ENCODE measurements at regions not wholly inside any gene's neighbourhood (a gene's known extent, or its start where the extent isn't known, plus 50 kb on each side); places are given as distances from the start of the nearest gene placed in this dataset.
"Not testable (repeated sequence)": the region's sequence is repeated elsewhere in the genome, so short reads cannot be mapped to it uniquely, and the experiment has no call there.

GRCh38 chr2:175684466-175684865, 317.6 kb downstream of the LNPK start:
- Histone ChIP-seq H3K36me3 (ENCODE audit: low read depth) (no peaks in the 10 kb centered on the region), H3K4me1 (ENCODE audit: low read depth) (no peaks in the 10 kb centered on the region), H3K4me3 (no peak overlapping the region), H3K9me3 (no peaks in the 10 kb centered on the region)
- TF ChIP-seq, protein P1, sequence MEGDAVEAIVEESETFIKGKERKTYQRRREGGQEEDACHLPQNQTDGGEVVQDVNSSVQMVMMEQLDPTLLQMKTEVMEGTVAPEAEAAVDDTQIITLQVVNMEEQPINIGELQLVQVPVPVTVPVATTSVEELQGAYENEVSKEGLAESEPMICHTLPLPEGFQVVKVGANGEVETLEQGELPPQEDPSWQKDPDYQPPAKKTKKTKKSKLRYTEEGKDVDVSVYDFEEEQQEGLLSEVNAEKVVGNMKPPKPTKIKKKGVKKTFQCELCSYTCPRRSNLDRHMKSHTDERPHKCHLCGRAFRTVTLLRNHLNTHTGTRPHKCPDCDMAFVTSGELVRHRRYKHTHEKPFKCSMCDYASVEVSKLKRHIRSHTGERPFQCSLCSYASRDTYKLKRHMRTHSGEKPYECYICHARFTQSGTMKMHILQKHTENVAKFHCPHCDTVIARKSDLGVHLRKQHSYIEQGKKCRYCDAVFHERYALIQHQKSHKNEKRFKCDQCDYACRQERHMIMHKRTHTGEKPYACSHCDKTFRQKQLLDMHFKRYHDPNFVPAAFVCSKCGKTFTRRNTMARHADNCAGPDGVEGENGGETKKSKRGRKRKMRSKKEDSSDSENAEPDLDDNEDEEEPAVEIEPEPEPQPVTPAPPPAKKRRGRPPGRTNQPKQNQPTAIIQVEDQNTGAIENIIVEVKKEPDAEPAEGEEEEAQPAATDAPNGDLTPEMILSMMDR (IDR thresholded peaks at IDR 0.05) = no peak
- intact Hi-C loops (cut with DNase I, micrococcal nuclease) = loop anchor here in 1 of 2 donors (10.0 kb wide), 1 partner anchor 320 kb away; no protein-coding TSS in a partner anchor
- no peak for DNase-seq
- no peak for ATAC-seq

DNA sequence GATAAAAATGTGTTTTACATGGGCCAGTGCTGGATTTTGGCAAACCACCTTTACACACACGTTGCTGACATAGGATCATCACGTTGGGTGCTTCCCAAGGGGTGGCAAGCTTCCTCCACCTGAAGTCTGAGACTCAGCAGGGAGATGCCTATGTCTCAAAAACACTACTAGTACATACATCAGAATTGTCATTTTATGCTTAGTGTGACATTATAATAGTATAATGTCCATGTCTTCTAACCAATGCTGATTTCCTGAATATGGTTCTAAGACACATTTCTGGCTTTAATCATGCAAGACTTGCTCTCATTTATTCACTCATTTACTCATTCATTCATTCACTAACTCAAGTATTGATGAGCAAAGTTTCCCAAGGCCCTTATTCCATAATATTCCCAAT, 322.3 kb downstream of the LNPK start:
- DNase-seq (no peak), ATAC-seq (no peak)
- no peaks in the 10 kb centered on the region for H3K9me3 ChIP-seq
- H3K4me1 ChIP-seq (ENCODE audit: low read depth) = no peaks in the 10 kb centered on the region
- H3K36me3 ChIP-seq (ENCODE audit: low read depth) = no peaks in the 10 kb centered on the region
- H3K4me3 ChIP-seq = no peak overlapping the region
- intact Hi-C loops (cut with DNase I, micrococcal nuclease) = loop anchor here in 1 of 2 donors (10.0 kb wide), 1 partner anchor 315 kb away; no protein-coding TSS in a partner anchor
- TF ChIP-seq, protein P1 (IDR thresholded peaks at IDR 0.05) = no peak

GRCh38 chr2:175679231-175679630, 322.8 kb downstream of the LNPK start:
- TF ChIP-seq, protein P1 (IDR thresholded peaks at IDR 0.05) = no peak
- DNase-seq (no peak), ATAC-seq (no peak)
- Histone ChIP-seq H3K4me1 (ENCODE audit: low read depth) (no peaks in the 10 kb centered on the region), H3K9me3 (no peaks in the 10 kb centered on the region), H3K36me3 (ENCODE audit: low read depth) (no peaks in the 10 kb centered on the region), H3K4me3 (no peak overlapping the region)
- intact Hi-C loops (cut with DNase I, micrococcal nuclease) = no loop called here

GRCh38 chr2:175677880-175678279, 324.2 kb downstream of the LNPK start:
- DNase-seq = no peak
- TF ChIP-seq, protein P1 (IDR thresholded peaks at IDR 0.05) = no peak
- no peaks in the 10 kb centered on the region for H3K9me3 ChIP-seq
- intact Hi-C loops (cut with DNase I, micrococcal nuclease) = no loop called here
- H3K4me1 ChIP-seq (ENCODE audit: low read depth) = no peaks in the 10 kb centered on the region
- H3K36me3 ChIP-seq (ENCODE audit: low read depth) = no peaks in the 10 kb centered on the region
- H3K4me3 ChIP-seq = no peak overlapping the region
- no peak for ATAC-seq

DNA sequence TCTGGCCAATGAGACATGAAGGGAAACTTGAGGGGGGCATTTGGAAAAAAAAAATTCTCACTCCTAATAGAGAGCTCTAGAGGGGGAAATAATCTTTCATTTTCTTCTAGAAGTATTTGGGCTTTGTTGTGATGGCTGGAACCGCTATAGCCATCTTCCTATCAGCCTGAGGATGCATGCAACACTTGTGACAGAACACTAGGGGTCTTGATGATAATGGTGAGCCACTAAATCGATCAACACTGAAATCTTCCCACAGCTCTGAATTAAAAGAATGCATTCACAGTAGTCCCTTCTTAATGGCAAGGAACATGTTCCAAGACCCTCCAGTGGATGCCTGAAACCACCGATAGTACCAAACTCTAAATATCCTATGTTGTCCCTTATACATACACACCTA, 325.3 kb downstream of the LNPK start:
- no peaks in the 10 kb centered on the region for H3K36me3 ChIP-seq (ENCODE audit: low read depth)
- H3K4me1 ChIP-seq (ENCODE audit: low read depth) = no peaks in the 10 kb centered on the region
- TF ChIP-seq, protein P1 (IDR thresholded peaks at IDR 0.05) = no peak
- DNase-seq (no peak), ATAC-seq (no peak)
- H3K9me3 ChIP-seq = no peaks in the 10 kb centered on the region
- no peak overlapping the region for H3K4me3 ChIP-seq
- intact Hi-C loops (cut with DNase I, micrococcal nuclease) = no loop called here

DNA sequence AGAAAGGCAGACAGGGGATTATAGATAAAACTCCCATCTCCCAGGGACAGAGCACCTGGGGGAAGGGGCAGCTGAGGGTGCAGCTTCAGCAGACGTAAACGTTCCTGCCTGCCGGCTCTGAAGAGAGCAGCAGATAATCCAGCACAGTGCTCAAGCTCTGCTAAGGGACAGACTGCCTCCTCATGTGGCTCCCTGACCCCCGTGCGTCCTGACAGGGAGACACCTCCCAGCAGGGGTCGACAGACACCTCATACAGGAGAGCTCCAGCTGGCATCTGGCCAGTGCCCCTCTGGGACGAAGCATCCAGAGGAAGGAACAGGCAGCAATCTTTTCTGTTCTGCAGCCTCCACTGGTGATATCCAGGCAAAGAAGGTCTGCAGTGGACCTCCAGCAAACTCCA, 333.3 kb downstream of the LNPK start:
- H3K4me1 ChIP-seq (ENCODE audit: low read depth); H3K4me3 ChIP-seq; intact Hi-C loops (cut with DNase I, micrococcal nuclease); ATAC-seq; H3K9me3 ChIP-seq; H3K36me3 ChIP-seq (ENCODE audit: low read depth); DNase-seq: not testable (repeated sequence)

All from mucosa of descending colon (tissue), 3 donors.